ENCODE measurements at regions not wholly inside any gene's neighbourhood (a gene's known extent, or its start where the extent isn't known, plus 50 kb on each side); places are given as distances from the start of the nearest gene placed in this dataset.

DNA sequence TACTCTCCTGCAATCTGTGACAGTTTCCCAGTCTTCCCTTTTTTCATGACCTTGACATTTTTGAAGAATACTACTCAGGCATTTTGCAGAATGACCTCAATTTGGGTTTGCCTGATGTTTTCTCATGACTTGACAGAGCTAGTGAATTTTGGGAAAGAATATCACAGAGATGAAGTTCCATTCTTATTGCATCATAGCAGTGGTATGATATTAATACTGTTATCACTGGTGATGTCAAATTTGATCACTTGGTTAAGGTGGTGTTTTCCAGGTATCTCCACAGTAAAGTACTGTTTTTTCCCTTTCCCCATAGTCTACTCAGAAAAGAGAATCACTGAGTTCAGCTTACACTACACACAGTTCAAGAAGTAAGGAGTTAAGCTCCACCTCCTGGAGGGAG, 56.2 kb upstream of the XPA start:
- TF ChIP-seq, protein P1, sequence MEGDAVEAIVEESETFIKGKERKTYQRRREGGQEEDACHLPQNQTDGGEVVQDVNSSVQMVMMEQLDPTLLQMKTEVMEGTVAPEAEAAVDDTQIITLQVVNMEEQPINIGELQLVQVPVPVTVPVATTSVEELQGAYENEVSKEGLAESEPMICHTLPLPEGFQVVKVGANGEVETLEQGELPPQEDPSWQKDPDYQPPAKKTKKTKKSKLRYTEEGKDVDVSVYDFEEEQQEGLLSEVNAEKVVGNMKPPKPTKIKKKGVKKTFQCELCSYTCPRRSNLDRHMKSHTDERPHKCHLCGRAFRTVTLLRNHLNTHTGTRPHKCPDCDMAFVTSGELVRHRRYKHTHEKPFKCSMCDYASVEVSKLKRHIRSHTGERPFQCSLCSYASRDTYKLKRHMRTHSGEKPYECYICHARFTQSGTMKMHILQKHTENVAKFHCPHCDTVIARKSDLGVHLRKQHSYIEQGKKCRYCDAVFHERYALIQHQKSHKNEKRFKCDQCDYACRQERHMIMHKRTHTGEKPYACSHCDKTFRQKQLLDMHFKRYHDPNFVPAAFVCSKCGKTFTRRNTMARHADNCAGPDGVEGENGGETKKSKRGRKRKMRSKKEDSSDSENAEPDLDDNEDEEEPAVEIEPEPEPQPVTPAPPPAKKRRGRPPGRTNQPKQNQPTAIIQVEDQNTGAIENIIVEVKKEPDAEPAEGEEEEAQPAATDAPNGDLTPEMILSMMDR (IDR thresholded peaks at IDR 0.05), result no peak
- TF ChIP-seq EP300 (IDR thresholded peaks at IDR 0.05) (no peak), POLR2A (IDR thresholded peaks at IDR 0.05) (no peak)
- no peaks in the 10 kb centered on the region for H3K4me1 ChIP-seq
- DNase-seq (ENCODE audit: low spot score in 2 of 2), result no peak
- no peak overlapping the region for H3K4me3 ChIP-seq
- H3K9me3 ChIP-seq, result peaks cover 0 to 7% (median 0%) of the 10 kb centered on the region in 4 donors
- H3K36me3 ChIP-seq, result no peaks in the 10 kb centered on the region
- H3K27me3 ChIP-seq, result no peaks in the 10 kb centered on the region
- no peak overlapping the region for H3K27ac ChIP-seq

DNA sequence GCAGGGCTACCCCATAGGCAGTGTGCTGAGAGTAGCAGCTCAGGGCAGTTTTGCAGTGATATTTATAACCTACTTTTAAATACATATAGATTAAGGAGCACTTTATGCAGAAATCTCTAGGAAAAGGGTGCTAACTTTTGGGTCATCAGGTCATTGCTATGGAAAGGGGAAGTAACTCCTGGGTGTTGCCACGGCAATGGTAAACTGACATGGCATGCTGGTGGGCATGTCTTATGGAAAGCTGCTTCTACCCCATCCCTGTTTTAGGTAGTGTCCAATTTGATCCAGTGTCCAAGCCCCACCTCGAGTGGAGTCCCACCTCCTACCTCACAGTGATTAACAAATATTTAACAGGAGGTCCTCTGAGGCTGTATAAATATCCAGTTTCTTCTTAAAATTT, 56.8 kb upstream of the XPA start:
- H3K4me1 ChIP-seq, result no peaks in the 10 kb centered on the region
- H3K27me3 ChIP-seq, result no peaks in the 10 kb centered on the region
- H3K36me3 ChIP-seq, result no peaks in the 10 kb centered on the region
- no peak overlapping the region for H3K4me3 ChIP-seq
- WGBS, 2 donors, result 72 to 82% methylated on average over 2 of the region's 2 CpGs
- H3K27ac ChIP-seq, result no peak overlapping the region
- TF ChIP-seq, protein P1 (IDR thresholded peaks at IDR 0.05), result no peak
- no peak for TF ChIP-seq EP300 (IDR thresholded peaks at IDR 0.05)
- no peak for TF ChIP-seq POLR2A (IDR thresholded peaks at IDR 0.05)
- peaks cover 0 to 7% (median 0%) of the 10 kb centered on the region in 4 donors for H3K9me3 ChIP-seq
- no peak for DNase-seq (ENCODE audit: low spot score in 2 of 2)

DNA sequence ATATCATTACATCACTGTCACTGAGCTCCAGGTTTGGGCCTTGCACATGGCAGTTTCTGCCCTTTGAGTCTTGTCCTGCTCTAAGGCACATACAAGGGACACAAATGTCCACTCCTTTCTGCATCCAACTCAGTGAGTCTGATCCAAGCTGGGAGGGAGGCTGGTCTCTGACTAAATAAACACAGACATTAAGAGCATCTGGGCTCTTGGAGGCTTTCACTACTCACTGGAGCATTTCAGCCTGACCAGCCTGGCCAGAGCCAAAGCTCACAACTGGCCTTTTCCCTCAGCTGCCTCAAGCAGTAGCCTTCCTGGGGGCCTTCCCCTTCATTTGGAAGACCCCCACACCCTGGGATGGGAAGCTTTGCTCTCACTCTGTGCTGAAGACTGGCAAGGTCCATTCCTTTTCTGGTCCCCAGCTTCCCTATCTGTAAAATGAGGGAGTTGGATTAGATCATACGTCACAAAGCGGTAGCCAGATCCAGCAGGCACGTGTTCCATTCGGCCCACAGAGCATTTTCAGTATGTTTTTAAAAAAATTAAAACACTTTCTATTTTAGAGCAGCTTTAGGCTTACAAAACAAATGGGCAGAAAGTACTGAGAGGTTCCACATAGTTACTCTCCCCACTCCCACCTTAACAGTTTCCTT, 58.6 kb upstream of the XPA start:
- Histone ChIP-seq H3K4me1 (no peaks in the 10 kb centered on the region), H3K27ac (no peak overlapping the region), H3K4me3 (no peak overlapping the region), H3K27me3 (no peaks in the 10 kb centered on the region), H3K36me3 (no peaks in the 10 kb centered on the region), H3K9me3 (peaks cover 0 to 7% (median 0%) of the 10 kb centered on the region in 4 donors)
- DNase-seq (ENCODE audit: low spot score in 2 of 2), result no peak
- TF ChIP-seq POLR2A (IDR thresholded peaks at IDR 0.05), result no peak
- TF ChIP-seq, protein P1 (IDR thresholded peaks at IDR 0.05), result no peak
- no peak for TF ChIP-seq EP300 (IDR thresholded peaks at IDR 0.05)
- 76 to 86% methylated on average over 4 of the region's 4 CpGs for WGBS, 2 donors

DNA sequence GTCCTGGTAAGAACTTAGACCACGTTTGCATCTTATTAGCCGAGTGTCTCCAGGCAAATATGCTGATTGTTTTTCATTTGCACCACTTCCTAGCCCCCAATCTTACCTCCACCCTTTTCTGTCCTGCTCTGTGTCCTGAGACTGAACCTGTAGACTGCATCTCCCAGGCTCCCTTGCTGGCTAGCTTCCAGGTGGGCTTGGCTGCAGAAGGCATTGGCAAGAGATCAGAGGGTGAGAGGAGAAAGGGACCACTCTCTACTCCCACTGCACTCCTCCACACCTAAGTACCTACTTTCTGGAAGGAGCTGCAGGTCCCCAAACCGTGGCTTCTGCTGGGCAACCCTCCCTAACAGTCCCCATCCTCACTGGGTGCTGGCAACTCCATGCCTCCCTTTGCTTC, 59.9 kb upstream of the XPA start:
- Histone ChIP-seq H3K27ac (no peak overlapping the region), H3K4me3 (no peak overlapping the region), H3K4me1 (no peaks in the 10 kb centered on the region), H3K9me3 (peaks cover 0 to 7% (median 0%) of the 10 kb centered on the region in 4 donors), H3K36me3 (no peaks in the 10 kb centered on the region), H3K27me3 (no peaks in the 10 kb centered on the region)
- TF ChIP-seq EP300 (IDR thresholded peaks at IDR 0.05) (no peak), POLR2A (IDR thresholded peaks at IDR 0.05) (no peak)
- TF ChIP-seq, protein P1 (IDR thresholded peaks at IDR 0.05), result no peak
- no peak for DNase-seq (ENCODE audit: low spot score in 2 of 2)
- WGBS, 2 donors, result 59% methylated on average over 3 of the region's 3 CpGs

DNA sequence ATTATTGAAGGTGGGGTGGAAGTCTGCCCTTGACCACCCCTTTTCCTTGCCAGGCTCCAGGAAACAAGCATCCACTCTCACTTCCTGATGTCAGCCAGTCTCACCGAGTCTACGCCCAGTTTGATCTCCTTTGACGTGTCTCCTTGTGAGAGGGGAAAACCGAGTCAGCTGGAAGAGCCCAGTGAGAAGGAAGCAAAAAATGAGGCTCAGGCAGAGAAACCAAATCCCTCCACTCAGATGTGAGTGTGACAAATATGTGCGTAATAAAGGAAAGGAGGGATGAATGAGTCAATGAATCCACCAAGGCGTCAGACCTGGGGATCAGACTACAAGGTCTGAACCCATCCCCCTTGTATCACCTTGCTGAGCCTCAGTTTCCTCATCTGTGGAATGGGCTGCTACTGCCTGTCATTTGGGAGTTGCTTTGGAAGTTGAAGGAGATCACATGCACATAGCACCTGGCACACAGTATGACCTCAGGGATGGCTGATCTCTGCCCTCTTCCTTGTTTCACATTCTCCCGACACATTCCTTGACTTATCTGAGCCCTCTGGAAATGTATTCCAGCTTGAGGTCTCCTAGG, 61.3 kb upstream of the XPA start:
- Histone ChIP-seq H3K4me1 (no peaks in the 10 kb centered on the region), H3K27ac (no peak overlapping the region), H3K9me3 (peaks cover 0 to 7% (median 0%) of the 10 kb centered on the region in 4 donors), H3K27me3 (no peaks in the 10 kb centered on the region), H3K36me3 (no peaks in the 10 kb centered on the region), H3K4me3 (no peak overlapping the region)
- TF ChIP-seq EP300 (IDR thresholded peaks at IDR 0.05) (no peak), POLR2A (IDR thresholded peaks at IDR 0.05) (no peak)
- TF ChIP-seq, protein P1 (IDR thresholded peaks at IDR 0.05), result no peak
- DNase-seq (ENCODE audit: low spot score in 2 of 2), result no peak
- WGBS, 2 donors, result 67 to 78% methylated on average over 7 of the region's 7 CpGs

All from tibial nerve (tissue), 4 donors.